Mesodermal cell (in vitro differentiated cells): ENCODE measurements at regions not wholly inside any gene's neighbourhood (a gene's known extent, or its start where the extent isn't known, plus 50 kb on each side); places are given as distances from the start of the nearest gene placed in this dataset.

Source experiments
- H3K27ac ChIP-seq: 2 replicates; pipeline ENCODE4 v1.7.0; 2013; ENCODE audit warnings: mild to moderate bottlenecking, low read depth, low read length, moderate library complexity; ENCODE audit not compliant: severe bottlenecking
- H3K36me3 ChIP-seq: 2 replicates; pipeline ENCODE4 v1.7.1; 2013; ENCODE audit warnings: mild to moderate bottlenecking, low read length, moderate library complexity; ENCODE audit not compliant: control insufficient read depth, insufficient read depth
- H3K4me1 ChIP-seq: one replicate; pipeline ENCODE4 v1.7.1; 2013; ENCODE audit warnings: mild to moderate bottlenecking, low read length; ENCODE audit not compliant: insufficient read depth, control insufficient read depth, poor library complexity, severe bottlenecking
- H3K4me3 ChIP-seq: 2 replicates; pipeline ENCODE4 v1.7.0; 2013; ENCODE audit warnings: low read length, control low read depth, mild to moderate bottlenecking; ENCODE audit not compliant: insufficient read depth, poor library complexity, severe bottlenecking; ENCODE audit errors: extremely low read depth
- H3K9me3 ChIP-seq: 2 replicates; pipeline ENCODE4 v1.7.1; 2013; ENCODE audit warnings: mild to moderate bottlenecking, low read length, moderate library complexity; ENCODE audit not compliant: control insufficient read depth
- WGBS, 2 experiments: methylation state at CpG; one replicate each; pipeline ENCODE4 v1.1.5; 2013; ENCODE audit warnings: missing lambda C conversion rate in 2 of 2; ENCODE audit not compliant: insufficient coverage in 2 of 2; 5-methylcytosine and 5-hydroxymethylcytosine counted together

DNA sequence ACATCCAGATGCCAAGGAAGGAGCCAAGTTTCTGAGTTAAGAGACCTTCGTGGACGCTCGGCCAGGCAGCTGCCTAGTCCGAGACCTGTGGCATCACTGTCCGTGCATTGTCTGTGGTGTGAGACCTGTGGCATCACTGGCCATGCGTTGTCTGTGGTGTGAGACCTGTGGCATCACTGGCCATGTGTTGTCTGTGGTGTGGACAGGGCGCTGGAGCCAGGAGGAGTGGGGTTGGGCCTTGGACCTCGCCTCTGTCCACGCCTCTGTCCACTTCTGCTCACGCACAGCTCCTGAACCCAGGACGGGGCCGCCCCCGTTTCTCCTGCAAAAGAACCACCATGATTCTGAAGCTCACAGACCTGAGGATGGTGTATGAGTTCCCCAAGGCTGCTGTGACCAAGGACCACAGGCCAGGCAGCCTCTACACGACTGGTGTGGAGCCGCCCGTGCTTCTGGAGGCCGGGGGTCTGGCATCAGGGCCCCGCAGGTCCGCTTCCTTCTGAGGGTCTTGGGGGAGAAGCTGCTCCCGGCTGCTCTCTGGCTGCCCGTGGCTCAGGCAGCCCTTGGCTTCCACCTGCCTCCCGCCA is 1218.3 kb downstream of the BRD1 start:
- Histone ChIP-seq H3K4me3 (no peak overlapping the region), H3K9me3 (no peaks in the 10 kb centered on the region), H3K36me3 (no peaks in the 10 kb centered on the region), H3K4me1 (no peaks in the 10 kb centered on the region), H3K27ac (no peak overlapping the region)
- WGBS, 2 experiments: 86 to 87% methylated on average over 20 to 21 of the region's 22 CpGs

DNA sequence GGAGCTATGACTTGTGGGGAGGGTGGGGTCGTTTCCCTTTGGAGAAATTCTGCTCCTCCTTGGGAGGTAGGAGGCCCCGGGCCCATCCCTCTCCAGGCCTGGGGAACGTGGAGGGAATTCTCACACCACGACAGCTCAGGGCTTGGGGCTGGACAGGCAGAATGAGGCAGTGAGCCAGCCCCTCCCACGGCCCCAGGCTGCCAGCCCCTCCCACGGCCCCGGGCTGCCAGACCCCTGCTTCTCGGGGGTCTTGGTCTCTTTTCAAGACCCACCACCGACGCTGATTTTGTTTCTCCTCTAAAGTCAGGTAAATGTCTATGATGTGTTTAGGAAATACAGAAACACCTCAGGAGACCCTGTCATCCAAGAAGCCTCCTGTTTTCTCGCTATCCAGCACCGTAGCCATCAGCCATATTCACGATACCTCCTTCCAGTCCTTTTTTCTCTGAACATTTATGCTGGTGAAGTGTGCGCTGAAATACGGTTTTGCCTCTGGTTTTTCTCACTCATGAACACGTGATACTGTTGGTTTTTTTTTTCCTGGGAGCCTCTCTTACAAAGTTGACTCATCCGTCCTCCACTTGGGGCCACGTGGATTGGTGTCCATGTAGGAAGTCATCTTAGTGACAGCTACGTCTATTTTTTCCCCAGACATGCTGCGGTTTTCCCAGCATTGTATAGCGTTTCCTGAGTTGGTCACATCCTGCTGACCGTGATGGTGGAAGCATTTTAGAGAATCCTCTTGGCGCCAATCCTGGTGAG is 1219.6 kb downstream of the BRD1 start:
- no peaks in the 10 kb centered on the region for H3K36me3 ChIP-seq
- no peak overlapping the region for H3K4me3 ChIP-seq
- 83 to 84% methylated on average over 18 to 21 of the region's 23 CpGs for WGBS, 2 experiments
- no peaks in the 10 kb centered on the region for H3K9me3 ChIP-seq
- peak overlapping the region; percentile 36 for H3K27ac ChIP-seq
- no peaks in the 10 kb centered on the region for H3K4me1 ChIP-seq

DNA sequence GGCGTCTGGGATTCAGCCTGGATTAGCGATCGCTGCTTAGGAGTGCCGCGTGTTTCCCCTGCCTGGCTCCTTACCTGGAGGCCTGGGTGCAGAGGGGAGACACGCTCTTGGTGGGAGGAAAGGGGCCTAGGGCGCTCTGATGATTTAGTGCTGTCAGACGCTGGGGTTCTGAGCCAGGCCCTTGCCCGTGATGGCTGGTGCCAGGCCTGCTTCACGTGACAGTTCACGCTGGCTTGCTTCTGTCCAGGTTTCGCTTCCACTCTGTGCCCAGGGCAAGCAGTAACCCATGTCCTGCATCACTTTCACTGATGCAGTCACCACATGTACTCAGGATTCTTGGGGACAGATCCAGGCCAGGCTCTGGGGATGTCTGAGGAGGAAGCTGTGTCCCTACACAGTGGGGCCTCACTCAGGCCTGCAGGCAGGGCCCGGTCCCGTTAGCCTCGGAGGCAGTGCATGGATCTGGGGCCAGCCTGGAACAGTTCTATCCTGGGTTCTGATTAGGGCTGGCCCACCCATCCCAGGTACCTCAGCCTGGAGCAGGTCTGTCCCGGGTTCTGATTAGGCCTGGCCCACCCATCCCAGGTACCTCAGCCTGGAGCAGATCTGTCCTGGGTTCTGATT is 1220.9 kb downstream of the BRD1 start:
- Histone ChIP-seq H3K36me3 (no peaks in the 10 kb centered on the region), H3K9me3 (no peaks in the 10 kb centered on the region), H3K27ac (no peak overlapping the region), H3K4me1 (no peaks in the 10 kb centered on the region), H3K4me3 (no peak overlapping the region)
- WGBS, 2 experiments: 90 to 94% methylated on average over 9 to 15 of the region's 16 CpGs

DNA sequence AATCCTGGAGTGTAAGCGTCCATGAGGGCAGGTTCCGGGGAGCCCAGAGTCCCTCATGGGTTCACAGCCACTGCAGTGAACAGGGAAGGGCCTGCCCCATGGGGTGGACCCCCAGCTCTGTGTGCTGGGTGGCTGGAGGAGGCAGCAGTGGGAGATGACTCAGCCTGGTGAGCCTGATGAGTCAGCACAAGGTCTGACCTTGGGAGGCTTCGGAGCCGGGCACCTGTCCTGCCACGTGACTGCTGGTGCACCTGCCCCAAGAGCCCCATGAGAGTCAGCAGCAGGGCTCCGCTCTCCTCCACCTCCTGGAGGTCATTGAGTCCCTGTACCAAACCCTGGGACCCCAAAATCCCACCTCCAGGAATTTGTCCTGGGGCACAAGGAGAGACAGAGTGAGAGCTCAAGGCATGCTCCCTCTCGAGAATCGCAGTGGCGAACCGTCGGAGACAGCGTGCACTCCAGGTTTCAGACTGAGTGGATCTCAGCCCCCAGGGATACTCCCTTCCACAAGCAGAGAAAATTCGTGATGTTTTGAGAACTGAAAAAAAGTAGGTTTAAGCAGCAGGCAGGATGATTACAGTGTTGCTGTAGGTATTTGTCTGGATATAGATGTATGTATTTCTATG is 1221.7 kb downstream of the BRD1 start:
- Histone ChIP-seq H3K27ac (no peak overlapping the region), H3K9me3 (no peaks in the 10 kb centered on the region), H3K4me3 (no peak overlapping the region), H3K36me3 (no peaks in the 10 kb centered on the region), H3K4me1 (no peaks in the 10 kb centered on the region)
- WGBS, 2 experiments: 93 to 95% methylated on average over 7 to 13 of the region's 13 CpGs

DNA sequence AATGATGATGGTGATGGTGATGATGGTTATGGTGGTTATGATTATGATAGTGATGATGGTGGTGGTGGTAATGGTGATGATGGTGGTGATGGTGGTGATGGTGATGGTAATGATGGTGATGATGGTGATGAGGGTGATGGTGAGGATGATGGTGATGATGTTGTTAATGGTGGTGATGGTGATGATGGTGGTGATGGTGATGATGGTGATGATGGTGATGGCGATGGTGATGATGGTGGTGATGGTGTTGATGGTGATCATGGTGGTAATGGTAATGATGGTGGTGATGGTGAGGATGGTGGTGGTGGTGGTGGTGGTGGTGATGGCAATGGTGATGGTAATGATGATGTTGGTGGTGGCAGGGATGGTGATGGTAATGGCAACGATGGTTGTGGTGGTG is 1222.5 kb downstream of the BRD1 start:
- no peaks in the 10 kb centered on the region for H3K4me1 ChIP-seq
- H3K4me3 ChIP-seq: no peak overlapping the region
- H3K36me3 ChIP-seq: no peaks in the 10 kb centered on the region
- no peak overlapping the region for H3K27ac ChIP-seq
- no peaks in the 10 kb centered on the region for H3K9me3 ChIP-seq
- WGBS, 2 experiments: 67 to 80% methylated on average over 1 of the region's 2 CpGs

DNA sequence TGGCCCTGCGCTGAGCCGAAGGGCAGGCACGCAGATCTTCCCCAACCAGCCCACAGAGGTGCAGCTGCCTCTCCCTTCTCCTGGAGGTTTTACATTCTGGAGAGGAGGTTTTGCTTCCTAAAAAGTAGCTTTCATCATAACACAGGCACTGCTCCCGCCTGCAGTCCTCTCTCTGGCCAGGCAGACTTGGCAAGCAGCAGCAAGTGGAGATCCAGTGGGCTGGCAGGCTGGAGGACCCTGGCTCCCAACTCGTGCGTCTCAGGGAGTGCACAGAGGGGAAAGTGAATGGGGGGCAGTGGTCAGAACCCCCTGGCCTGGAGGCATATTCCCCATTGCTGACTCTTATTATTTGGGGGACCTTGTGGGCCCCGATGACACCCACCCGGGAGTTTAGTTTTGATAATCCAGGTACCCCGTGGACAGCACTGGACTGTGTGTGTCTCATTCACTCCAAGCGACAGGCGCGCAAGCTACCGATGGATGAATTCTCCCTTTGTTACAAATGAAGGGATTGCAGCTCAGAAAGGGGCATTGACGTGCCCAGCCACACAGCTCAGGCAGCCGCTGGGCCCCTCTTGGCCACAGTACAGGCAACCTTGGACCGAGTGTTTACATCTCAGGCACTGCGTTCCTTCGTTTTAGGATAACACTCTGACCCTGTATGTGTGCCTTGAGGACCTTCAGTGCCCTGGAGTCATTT is 1223.9 kb downstream of the BRD1 start:
- H3K27ac ChIP-seq: no peak overlapping the region
- H3K36me3 ChIP-seq: no peaks in the 10 kb centered on the region
- no peaks in the 10 kb centered on the region for H3K4me1 ChIP-seq
- H3K9me3 ChIP-seq: no peaks in the 10 kb centered on the region
- H3K4me3 ChIP-seq: no peak overlapping the region
- 94 to 97% methylated on average over 13 to 16 of the region's 18 CpGs for WGBS, 2 experiments

DNA sequence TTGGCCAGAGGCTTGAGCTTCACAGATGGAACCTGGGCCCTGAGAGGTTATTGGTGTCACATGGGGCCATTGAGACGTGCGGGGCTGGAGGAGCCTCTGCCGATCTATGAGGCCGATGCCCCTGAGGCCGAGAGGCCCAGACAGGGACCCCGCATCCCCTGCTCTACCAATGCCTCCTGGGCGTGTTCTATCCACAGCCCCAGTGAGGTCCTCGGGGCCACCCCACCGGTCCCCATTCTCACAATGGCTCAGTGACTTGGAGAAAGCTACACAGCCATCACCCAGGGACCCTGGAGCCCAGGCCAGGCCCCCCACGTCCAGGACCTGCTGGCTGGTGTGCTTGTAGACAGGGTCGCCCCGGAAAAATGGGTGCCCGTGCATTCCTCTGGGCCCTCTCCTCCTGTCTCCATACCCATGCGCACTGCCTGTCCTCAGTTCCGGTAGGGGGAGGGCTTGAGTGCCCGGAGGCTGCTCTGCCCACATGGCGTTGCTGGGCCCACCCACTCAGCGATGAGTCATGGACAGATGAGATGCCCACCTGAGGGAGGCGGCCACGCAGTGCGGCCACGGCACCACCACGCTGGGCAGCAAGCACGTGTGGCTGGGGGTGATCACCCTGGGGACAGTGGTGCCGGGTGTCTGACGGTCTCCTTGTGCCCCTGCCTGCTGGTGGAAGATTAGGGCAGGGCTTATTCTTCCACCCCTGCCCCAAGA is 1224.7 kb downstream of the BRD1 start:
- 92 to 94% methylated on average over 22 to 23 of the region's 26 CpGs for WGBS, 2 experiments
- Histone ChIP-seq H3K4me1 (no peaks in the 10 kb centered on the region), H3K27ac (no peak overlapping the region), H3K4me3 (no peak overlapping the region), H3K9me3 (no peaks in the 10 kb centered on the region), H3K36me3 (no peaks in the 10 kb centered on the region)

DNA sequence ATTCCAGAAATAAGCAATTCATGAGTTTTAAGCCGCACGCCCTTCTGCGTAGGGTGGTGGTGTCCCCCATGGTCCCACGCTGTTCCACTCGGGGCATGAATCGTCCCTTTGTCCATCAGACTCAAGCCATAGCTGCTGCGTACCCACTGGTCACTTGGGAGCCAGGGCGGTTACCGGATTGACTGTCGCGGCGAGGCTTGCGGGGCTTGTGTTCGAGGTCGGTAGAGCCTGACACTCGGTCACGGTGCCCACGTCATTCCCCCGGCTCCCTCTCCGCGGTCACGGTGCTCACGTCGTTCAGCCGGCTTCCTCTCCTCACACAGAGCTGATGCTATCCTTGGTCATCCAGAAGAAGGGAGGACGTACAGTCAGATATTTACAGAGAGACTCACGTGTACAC is 1227.0 kb downstream of the BRD1 start:
- H3K27ac ChIP-seq: no peak overlapping the region
- H3K36me3 ChIP-seq: no peaks in the 10 kb centered on the region
- no peaks in the 10 kb centered on the region for H3K9me3 ChIP-seq
- WGBS, 2 experiments: 95 to 96% methylated on average over 20 to 25 of the region's 27 CpGs
- H3K4me3 ChIP-seq: no peak overlapping the region
- H3K4me1 ChIP-seq: no peaks in the 10 kb centered on the region

DNA sequence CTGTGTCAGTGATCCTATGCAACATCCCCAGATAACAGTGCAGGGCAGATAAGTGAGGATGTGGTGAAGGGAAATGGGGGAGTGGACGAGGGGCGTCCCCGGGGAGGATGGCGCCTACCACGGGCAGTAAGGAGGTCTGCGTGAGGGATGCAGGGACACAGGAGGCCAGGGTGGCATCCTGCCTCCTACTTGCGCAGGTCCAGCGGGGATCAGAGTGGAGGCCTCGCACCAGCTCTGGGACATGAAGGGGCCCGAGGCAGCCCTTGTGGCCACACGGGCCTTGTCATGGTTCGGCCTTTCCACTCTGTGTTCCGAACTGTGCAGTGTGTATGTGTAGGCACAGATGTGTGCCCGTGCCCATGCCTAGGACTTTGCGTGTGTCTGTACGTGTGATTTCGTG is 1227.5 kb downstream of the BRD1 start:
- H3K4me3 ChIP-seq: no peak overlapping the region
- WGBS, 2 experiments: 91 to 95% methylated on average over 15 to 16 of the region's 17 CpGs

DNA sequence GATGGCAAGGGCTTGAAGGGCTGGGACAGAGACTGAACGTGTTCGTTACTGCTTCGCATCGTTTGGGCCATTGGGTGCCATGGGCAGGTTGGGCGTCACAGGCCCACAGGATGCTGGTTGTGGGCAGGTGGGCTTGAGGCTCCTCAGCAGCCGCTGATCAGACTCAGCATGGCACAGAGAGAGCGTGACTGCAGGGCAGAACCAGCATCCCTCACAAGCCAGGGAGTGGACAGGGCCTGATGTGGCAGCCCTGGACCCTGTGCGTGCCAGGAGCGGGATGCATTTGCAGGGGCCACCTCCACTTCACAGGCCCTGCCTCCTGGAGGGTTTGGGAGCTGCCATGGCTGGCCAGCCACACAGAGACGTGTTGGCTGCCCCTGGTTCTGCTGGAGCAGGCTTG is 1228.3 kb downstream of the BRD1 start:
- H3K4me1 ChIP-seq: no peaks in the 10 kb centered on the region
- no peaks in the 10 kb centered on the region for H3K9me3 ChIP-seq
- WGBS, 2 experiments: 79 to 81% methylated on average over 8 to 9 of the region's 10 CpGs

More for the DNA sequence above, 1227.5 kb downstream of the BRD1 start:
- H3K36me3 ChIP-seq: no peaks in the 10 kb centered on the region
- H3K9me3 ChIP-seq: no peaks in the 10 kb centered on the region
- H3K4me1 ChIP-seq: no peaks in the 10 kb centered on the region
- H3K27ac ChIP-seq: no peak overlapping the region

More for the DNA sequence above, 1228.3 kb downstream of the BRD1 start:
- Histone ChIP-seq H3K4me3 (no peak overlapping the region), H3K36me3 (no peaks in the 10 kb centered on the region), H3K27ac (no peak overlapping the region)
